ENCODE measurements at regions not wholly inside any gene's neighbourhood (a gene's known extent, or its start where the extent isn't known, plus 50 kb on each side); places are given as distances from the start of the nearest gene placed in this dataset.

DNA sequence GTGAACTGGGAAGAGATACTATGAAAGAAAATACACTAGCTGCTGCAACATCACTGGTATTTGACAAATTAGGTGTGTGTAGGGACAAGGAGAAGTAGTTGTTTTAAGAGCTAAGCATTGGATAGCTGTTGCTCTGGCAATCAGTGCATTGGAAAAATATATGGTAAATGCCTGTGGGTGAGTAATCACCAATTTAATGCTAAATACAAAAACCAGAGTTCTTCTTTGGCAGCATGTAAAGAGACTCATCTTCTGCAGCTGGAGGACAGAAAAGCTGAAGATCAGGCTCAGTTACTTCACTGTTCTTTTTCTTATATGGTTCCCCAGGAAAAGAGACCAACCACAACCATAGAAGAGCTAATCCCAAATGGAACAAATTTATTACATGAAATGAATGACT lies 201.8 kb upstream of the MPDZ start:
- no peaks in the 10 kb centered on the region for H3K79me2 ChIP-seq (ENCODE audit: control insufficient read depth, insufficient read depth, low read length)
- H3K27me3 ChIP-seq (ENCODE audit: control insufficient read depth, extremely low read depth, insufficient read depth, low read length), result no peaks in the 10 kb centered on the region
- no peak overlapping the region for H3K27ac ChIP-seq (ENCODE audit: control insufficient read depth, insufficient read depth, low read length)
- TF ChIP-seq, protein P1, sequence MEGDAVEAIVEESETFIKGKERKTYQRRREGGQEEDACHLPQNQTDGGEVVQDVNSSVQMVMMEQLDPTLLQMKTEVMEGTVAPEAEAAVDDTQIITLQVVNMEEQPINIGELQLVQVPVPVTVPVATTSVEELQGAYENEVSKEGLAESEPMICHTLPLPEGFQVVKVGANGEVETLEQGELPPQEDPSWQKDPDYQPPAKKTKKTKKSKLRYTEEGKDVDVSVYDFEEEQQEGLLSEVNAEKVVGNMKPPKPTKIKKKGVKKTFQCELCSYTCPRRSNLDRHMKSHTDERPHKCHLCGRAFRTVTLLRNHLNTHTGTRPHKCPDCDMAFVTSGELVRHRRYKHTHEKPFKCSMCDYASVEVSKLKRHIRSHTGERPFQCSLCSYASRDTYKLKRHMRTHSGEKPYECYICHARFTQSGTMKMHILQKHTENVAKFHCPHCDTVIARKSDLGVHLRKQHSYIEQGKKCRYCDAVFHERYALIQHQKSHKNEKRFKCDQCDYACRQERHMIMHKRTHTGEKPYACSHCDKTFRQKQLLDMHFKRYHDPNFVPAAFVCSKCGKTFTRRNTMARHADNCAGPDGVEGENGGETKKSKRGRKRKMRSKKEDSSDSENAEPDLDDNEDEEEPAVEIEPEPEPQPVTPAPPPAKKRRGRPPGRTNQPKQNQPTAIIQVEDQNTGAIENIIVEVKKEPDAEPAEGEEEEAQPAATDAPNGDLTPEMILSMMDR (optimal IDR thresholded peaks at IDR 0.05 in 1 of 3, IDR thresholded peaks at IDR 0.05 in 1 of 3, conservative IDR thresholded peaks at IDR 0.05 in 1 of 3; ENCODE audit: extremely low read depth in 1 of 3, insufficient read depth in 2 of 3, low read length in 3 of 3), result no peak
- no peak for TF ChIP-seq EZH2 (IDR thresholded peaks at IDR 0.05; ENCODE audit: low read length)
- no peak overlapping the region for H3K9ac ChIP-seq (ENCODE audit: control insufficient read depth, extremely low read depth, insufficient read depth, low read length)
- H3K4me1 ChIP-seq (ENCODE audit: control insufficient read depth, extremely low read depth, insufficient read depth, low read length), result peaks cover 6% of the 10 kb centered on the region
- H2AFZ ChIP-seq (ENCODE audit: control insufficient read depth, low read length), result no peak overlapping the region
- dilution Hi-C loops (cut with MboI; ENCODE audit: extremely low pct_ligation_motif_present, low sequenced_read_pairs), result no loop called here
- no peaks in the 10 kb centered on the region for H3K36me3 ChIP-seq (ENCODE audit: control insufficient read depth in 2 of 2, extremely low read depth in 1 of 2, insufficient read depth in 2 of 2, low read length in 2 of 2)
- no peak for DNase-seq (ENCODE audit: low read depth, low spot score)
- H3K4me3 ChIP-seq (ENCODE audit: control insufficient read depth in 2 of 3, extremely low read depth in 1 of 3, insufficient read depth in 2 of 3, low read depth in 1 of 3, low read length in 3 of 3), result no peak overlapping the region
- H3K9me3 ChIP-seq (ENCODE audit: control insufficient read depth, low read depth, low read length), result no peaks in the 10 kb centered on the region
- H3K4me2 ChIP-seq (ENCODE audit: control insufficient read depth, extremely low read depth, insufficient read depth, low read depth, low read length), result no peak overlapping the region
- H4K20me1 ChIP-seq (ENCODE audit: control insufficient read depth, extremely low read depth, insufficient read depth, low read length), result no peaks in the 10 kb centered on the region
- H3K9me1 ChIP-seq (ENCODE audit: control insufficient read depth, extremely low read depth, insufficient read depth, low read length), result no peaks in the 10 kb centered on the region
- FAIRE-seq, result no peak

DNA sequence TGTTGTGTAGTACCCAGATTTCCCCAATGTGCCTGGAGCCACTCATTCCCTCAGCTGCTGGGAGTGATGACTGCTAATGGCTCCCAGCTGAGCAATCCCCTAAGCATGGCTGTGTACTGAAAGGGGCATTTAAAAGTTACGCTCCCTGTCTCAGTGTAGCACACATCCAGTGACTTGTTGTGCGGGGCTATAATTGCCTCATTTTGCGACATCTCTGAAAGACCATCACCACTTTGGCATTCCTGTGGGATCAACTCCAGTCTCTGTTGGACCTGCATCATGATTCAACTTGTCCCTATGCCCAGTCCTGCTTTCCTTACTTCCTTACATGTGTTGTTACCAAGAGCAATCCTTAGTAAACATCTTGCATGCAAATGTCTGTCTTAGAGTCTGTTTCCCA lies 201.2 kb upstream of the MPDZ start:
- FAIRE-seq (no peak), DNase-seq (ENCODE audit: low read depth, low spot score) (no peak)
- Histone ChIP-seq H3K4me1 (ENCODE audit: control insufficient read depth, extremely low read depth, insufficient read depth, low read length) (peaks cover 6% of the 10 kb centered on the region), H3K27ac (ENCODE audit: control insufficient read depth, insufficient read depth, low read length) (no peak overlapping the region), H4K20me1 (ENCODE audit: control insufficient read depth, extremely low read depth, insufficient read depth, low read length) (no peaks in the 10 kb centered on the region), H3K27me3 (ENCODE audit: control insufficient read depth, extremely low read depth, insufficient read depth, low read length) (no peaks in the 10 kb centered on the region), H3K4me2 (ENCODE audit: control insufficient read depth, extremely low read depth, insufficient read depth, low read depth, low read length) (no peak overlapping the region), H3K9me1 (ENCODE audit: control insufficient read depth, extremely low read depth, insufficient read depth, low read length) (no peaks in the 10 kb centered on the region), H3K36me3 (ENCODE audit: control insufficient read depth in 2 of 2, extremely low read depth in 1 of 2, insufficient read depth in 2 of 2, low read length in 2 of 2) (no peaks in the 10 kb centered on the region), H3K4me3 (ENCODE audit: control insufficient read depth in 2 of 3, extremely low read depth in 1 of 3, insufficient read depth in 2 of 3, low read depth in 1 of 3, low read length in 3 of 3) (no peak overlapping the region), H2AFZ (ENCODE audit: control insufficient read depth, low read length) (peak overlapping the region; percentile 10), H3K79me2 (ENCODE audit: control insufficient read depth, insufficient read depth, low read length) (no peaks in the 10 kb centered on the region), H3K9ac (ENCODE audit: control insufficient read depth, extremely low read depth, insufficient read depth, low read length) (no peak overlapping the region), H3K9me3 (ENCODE audit: control insufficient read depth, low read depth, low read length) (no peaks in the 10 kb centered on the region)
- dilution Hi-C loops (cut with MboI; ENCODE audit: extremely low pct_ligation_motif_present, low sequenced_read_pairs), result no loop called here
- TF ChIP-seq, protein P1 (optimal IDR thresholded peaks at IDR 0.05 in 1 of 3, IDR thresholded peaks at IDR 0.05 in 1 of 3, conservative IDR thresholded peaks at IDR 0.05 in 1 of 3; ENCODE audit: extremely low read depth in 1 of 3, insufficient read depth in 2 of 3, low read length in 3 of 3), result no peak
- no peak for TF ChIP-seq EZH2 (IDR thresholded peaks at IDR 0.05; ENCODE audit: low read length)

All from keratinocyte (primary cell).